Uterus (tissue), 3 donors: ENCODE measurements at regions not wholly inside any gene's neighbourhood (a gene's known extent, or its start where the extent isn't known, plus 50 kb on each side); places are given as distances from the start of the nearest gene placed in this dataset.
A peak's percentile ranks its signal among the peaks of the same experiment; 100 is the strongest.

Experiments used
- DNase-seq, 2 donors: peaks; one replicate each; pipeline ENCODE4 v3.0.0-alpha.2; 2019 to 2020
- H3K27ac ChIP-seq, 2 donors: fragments of 200-600 bp; sonication (generic); 1 replicate in 1 of 2; 2 replicates in 1 of 2; pipeline ENCODE4 v1.5.1; 2016 to 2018
- H3K27me3 ChIP-seq, 2 donors: fragments of 200-600 bp; sonication (generic); one replicate each; pipeline ENCODE4 v1.5.1; 2018 to 2019; ENCODE audit warnings: control low read depth in 1 of 2
- H3K36me3 ChIP-seq, 2 donors: fragments of 200-600 bp; sonication (generic); one replicate each; pipeline ENCODE4 v1.5.1; 2019; ENCODE audit warnings: control low read depth in 1 of 2
- H3K4me1 ChIP-seq, 2 donors: fragments of 200-600 bp; sonication (generic); one replicate each; pipeline ENCODE4 v1.5.1; 2018 to 2019; ENCODE audit warnings: control low read depth in 1 of 2
- H3K4me3 ChIP-seq, 2 donors: fragments of 200-600 bp; sonication (generic); 1 replicate in 1 of 2; 2 replicates in 1 of 2; pipeline ENCODE4 v1.5.1; 2018 to 2019; ENCODE audit warnings: mild to moderate bottlenecking in 1 of 2
- H3K9me3 ChIP-seq, 2 donors: fragments of 200-600 bp; sonication (generic); one replicate each; pipeline ENCODE4 v1.5.1; 2019; ENCODE audit warnings: control low read depth in 1 of 2
- POLR2A ChIP-seq, 2 donors: fragments of 450-650 bp; IDR thresholded peaks; one replicate each; pipeline ENCODE4 v1.6.1; 2016; ENCODE audit warnings: antibody characterized with exemption in 2 of 2, mild to moderate bottlenecking in 1 of 2, moderate library complexity in 1 of 2
- intact Hi-C: fragments of 100-400 bp; cut with DNase I; formaldehyde crosslinking; loops from one replicate; pipeline ENCODE4 v1.15.1; 2023; ENCODE audit warnings: low total_unique reads
- TF ChIP-seq, protein P1 (sequence below), 4 experiments: fragments of 200-600 bp in 2 of 4; fragments of 450-650 bp in 2 of 4; sonication (generic) in 2 of 4; IDR thresholded peaks; one replicate each; pipeline ENCODE4 v1.5.1; 2016 to 2019; ENCODE audit warnings: antibody characterized with exemption in 4 of 4, mild to moderate bottlenecking in 2 of 4, moderate library complexity in 1 of 4
- donor health status: DM: yes; HTN: yes; CAD: no.

DNA sequence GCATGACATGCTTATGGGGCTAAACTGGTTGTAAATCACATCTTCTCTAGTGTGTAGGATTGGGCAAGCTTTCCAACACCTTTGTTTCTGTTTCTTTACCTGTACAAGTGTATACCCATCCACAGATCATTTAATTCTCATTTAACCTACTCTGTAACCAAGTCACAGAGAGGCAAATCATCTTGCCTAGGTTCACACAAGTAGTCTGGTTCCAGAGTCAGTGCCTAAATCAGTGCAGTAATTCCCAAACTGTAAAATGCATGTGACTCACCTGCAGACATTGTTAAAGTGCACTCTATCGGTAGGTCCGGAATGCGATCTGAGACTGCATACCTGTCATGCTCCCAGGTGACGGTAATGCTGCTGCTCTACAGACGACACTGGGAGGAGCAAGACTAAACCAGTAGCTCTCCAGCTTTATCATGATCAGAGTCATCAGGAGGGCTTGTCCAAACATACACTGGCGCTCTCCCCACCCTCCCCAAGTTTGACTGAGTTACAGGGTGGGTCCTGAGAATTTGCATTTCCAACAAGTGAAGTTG, 107.9 kb upstream of the FREM1 start:
- TF ChIP-seq, protein P1, sequence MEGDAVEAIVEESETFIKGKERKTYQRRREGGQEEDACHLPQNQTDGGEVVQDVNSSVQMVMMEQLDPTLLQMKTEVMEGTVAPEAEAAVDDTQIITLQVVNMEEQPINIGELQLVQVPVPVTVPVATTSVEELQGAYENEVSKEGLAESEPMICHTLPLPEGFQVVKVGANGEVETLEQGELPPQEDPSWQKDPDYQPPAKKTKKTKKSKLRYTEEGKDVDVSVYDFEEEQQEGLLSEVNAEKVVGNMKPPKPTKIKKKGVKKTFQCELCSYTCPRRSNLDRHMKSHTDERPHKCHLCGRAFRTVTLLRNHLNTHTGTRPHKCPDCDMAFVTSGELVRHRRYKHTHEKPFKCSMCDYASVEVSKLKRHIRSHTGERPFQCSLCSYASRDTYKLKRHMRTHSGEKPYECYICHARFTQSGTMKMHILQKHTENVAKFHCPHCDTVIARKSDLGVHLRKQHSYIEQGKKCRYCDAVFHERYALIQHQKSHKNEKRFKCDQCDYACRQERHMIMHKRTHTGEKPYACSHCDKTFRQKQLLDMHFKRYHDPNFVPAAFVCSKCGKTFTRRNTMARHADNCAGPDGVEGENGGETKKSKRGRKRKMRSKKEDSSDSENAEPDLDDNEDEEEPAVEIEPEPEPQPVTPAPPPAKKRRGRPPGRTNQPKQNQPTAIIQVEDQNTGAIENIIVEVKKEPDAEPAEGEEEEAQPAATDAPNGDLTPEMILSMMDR (IDR thresholded peaks at IDR 0.05), result no peak
- TF ChIP-seq POLR2A (IDR thresholded peaks at IDR 0.05), result no peak
- no peak overlapping the region for H3K27ac ChIP-seq
- H3K9me3 ChIP-seq, result no peaks in the 10 kb centered on the region
- no peaks in the 10 kb centered on the region for H3K36me3 ChIP-seq
- intact Hi-C loops, result no loop called here
- DNase-seq, result no peak
- H3K27me3 ChIP-seq, result no peaks in the 10 kb centered on the region
- H3K4me3 ChIP-seq, result no peak overlapping the region
- no peaks in the 10 kb centered on the region for H3K4me1 ChIP-seq

- no peaks in the 10 kb centered on the region for H3K36me3 ChIP-seq
- H3K9me3 ChIP-seq, result no peaks in the 10 kb centered on the region
- intact Hi-C loops, result no loop called here
- DNase-seq, result no peak
- TF ChIP-seq, protein P1 (IDR thresholded peaks at IDR 0.05), result no peak
- no peak for TF ChIP-seq POLR2A (IDR thresholded peaks at IDR 0.05)
- H3K4me1 ChIP-seq, result peaks cover 0 to 4% of the 10 kb centered on the region in 2 donors
- H3K27ac ChIP-seq, result peak overlapping the region in 1 of 2 donors; percentile 60
- no peak overlapping the region for H3K4me3 ChIP-seq
- H3K27me3 ChIP-seq, result no peaks in the 10 kb centered on the region
These were observed 100.4 kb upstream of the FREM1 start for GRCh38 chr9:15010581-15010980.

- no peaks in the 10 kb centered on the region for H3K9me3 ChIP-seq
- DNase-seq, result no peak
- no peak for TF ChIP-seq POLR2A (IDR thresholded peaks at IDR 0.05)
- TF ChIP-seq, protein P1 (IDR thresholded peaks at IDR 0.05), result no peak
- H3K27me3 ChIP-seq, result no peaks in the 10 kb centered on the region
- H3K36me3 ChIP-seq, result no peaks in the 10 kb centered on the region
- intact Hi-C loops, result no loop called here
- H3K27ac ChIP-seq, result no peak overlapping the region
- no peak overlapping the region for H3K4me3 ChIP-seq
- H3K4me1 ChIP-seq, result peaks cover 0 to 4% of the 10 kb centered on the region in 2 donors
These were observed 97.5 kb upstream of the FREM1 start for GRCh38 chr9:15007698-15008097.

- intact Hi-C loops, result no loop called here
- Histone ChIP-seq H3K27ac (no peak overlapping the region), H3K4me3 (no peak overlapping the region), H3K9me3 (no peaks in the 10 kb centered on the region), H3K27me3 (no peaks in the 10 kb centered on the region), H3K4me1 (no peaks in the 10 kb centered on the region), H3K36me3 (no peaks in the 10 kb centered on the region)
- DNase-seq, result no peak
- TF ChIP-seq, protein P1 (IDR thresholded peaks at IDR 0.05), result no peak
These were observed 84.5 kb upstream of the FREM1 start for GRCh38 chr9:14994738-14995137.

DNA sequence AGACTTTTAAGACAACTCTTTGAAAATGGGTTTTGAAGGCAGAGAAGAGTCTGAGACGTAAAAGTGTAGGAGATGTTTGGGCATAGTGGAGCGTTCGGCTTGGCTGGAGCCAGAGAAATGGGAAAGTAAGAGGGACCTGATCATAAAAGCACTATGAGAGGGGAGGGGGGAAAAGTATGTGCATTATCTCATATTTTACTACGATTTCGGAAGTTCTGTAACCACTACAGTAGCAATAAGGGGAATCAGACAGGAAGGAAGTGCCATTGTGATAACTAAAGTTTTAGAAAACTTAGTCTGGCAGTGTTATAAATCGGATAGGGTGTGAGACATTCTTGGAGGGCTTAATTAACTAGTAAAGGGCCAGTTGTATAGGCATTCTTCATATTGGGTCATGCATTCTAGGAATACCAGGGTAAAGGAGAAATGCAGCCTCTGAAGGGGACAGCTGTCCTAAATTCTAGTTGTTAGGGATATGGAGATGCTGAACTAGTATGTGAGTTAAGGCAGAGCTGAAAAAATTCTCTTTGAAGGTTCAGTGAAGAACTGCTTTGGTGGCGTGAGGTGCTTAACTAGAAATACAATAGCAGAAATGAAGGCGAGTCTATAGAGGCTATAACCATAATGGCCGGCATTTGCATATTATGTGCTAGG, 83.8 kb upstream of the FREM1 start:
- TF ChIP-seq POLR2A (IDR thresholded peaks at IDR 0.05), result no peak
- TF ChIP-seq, protein P1 (IDR thresholded peaks at IDR 0.05), result no peak
- Histone ChIP-seq H3K4me3 (peak overlapping the region; percentile 45 to 63), H3K4me1 (no peaks in the 10 kb centered on the region), H3K27ac (peak overlapping the region; percentile 47 to 72), H3K36me3 (no peaks in the 10 kb centered on the region), H3K9me3 (no peaks in the 10 kb centered on the region), H3K27me3 (no peaks in the 10 kb centered on the region)
- DNase-seq, result no peak
- intact Hi-C loops, result no loop called here
